GM10266 (cell line): ENCODE measurements at regions not wholly inside any gene's neighbourhood (a gene's known extent, or its start where the extent isn't known, plus 50 kb on each side); places are given as distances from the start of the nearest gene placed in this dataset.

Source experiments
- DNase-seq: peaks from one replicate; pipeline ENCODE4 v3.0.0; 2012; ENCODE audit errors: extremely low spot score
- TF ChIP-seq, protein P1 (sequence below): IDR thresholded peaks from 2 replicates; pipeline ENCODE4 v1.5.1; 2012; ENCODE audit warnings: mild to moderate bottlenecking, low read depth; ENCODE audit not compliant: control insufficient read depth, insufficient read depth; ENCODE audit errors: missing control alignments

DNA sequence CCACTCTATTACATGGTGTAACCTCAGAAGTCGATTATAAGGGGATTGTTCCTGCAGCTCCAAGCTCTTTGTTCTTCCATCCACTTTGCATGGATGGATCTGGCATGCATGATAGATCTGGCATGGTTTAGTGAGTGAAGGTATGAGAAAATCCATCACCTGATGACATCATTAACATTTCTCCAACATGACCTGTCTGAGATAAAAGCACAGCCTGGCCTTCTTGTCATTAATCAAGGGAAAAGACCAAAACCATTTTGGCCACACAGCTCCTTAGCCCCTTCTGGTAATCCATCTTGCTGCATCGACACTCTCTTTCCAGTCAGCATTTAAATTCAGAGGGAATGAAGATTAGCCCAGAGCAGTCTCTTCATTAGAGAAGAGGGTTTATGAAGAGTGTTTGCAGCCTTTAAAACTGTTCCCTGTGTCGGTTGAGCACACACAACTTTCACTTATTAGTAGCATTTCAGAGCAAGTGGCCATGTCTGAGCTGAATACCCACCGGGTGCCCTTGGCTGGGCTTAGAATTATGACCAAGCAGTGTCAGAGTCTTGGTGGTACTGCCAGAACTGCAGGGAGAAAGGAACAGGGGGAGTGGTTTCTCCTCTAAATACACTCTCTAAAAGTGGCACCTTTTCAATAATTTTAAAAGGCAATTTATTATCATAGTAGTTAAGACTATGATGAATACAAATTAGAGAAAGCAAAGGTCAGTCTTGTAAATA, 246.0 kb downstream of the HAPSTR1 start:
- TF ChIP-seq, protein P1, sequence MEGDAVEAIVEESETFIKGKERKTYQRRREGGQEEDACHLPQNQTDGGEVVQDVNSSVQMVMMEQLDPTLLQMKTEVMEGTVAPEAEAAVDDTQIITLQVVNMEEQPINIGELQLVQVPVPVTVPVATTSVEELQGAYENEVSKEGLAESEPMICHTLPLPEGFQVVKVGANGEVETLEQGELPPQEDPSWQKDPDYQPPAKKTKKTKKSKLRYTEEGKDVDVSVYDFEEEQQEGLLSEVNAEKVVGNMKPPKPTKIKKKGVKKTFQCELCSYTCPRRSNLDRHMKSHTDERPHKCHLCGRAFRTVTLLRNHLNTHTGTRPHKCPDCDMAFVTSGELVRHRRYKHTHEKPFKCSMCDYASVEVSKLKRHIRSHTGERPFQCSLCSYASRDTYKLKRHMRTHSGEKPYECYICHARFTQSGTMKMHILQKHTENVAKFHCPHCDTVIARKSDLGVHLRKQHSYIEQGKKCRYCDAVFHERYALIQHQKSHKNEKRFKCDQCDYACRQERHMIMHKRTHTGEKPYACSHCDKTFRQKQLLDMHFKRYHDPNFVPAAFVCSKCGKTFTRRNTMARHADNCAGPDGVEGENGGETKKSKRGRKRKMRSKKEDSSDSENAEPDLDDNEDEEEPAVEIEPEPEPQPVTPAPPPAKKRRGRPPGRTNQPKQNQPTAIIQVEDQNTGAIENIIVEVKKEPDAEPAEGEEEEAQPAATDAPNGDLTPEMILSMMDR = no peak

DNA sequence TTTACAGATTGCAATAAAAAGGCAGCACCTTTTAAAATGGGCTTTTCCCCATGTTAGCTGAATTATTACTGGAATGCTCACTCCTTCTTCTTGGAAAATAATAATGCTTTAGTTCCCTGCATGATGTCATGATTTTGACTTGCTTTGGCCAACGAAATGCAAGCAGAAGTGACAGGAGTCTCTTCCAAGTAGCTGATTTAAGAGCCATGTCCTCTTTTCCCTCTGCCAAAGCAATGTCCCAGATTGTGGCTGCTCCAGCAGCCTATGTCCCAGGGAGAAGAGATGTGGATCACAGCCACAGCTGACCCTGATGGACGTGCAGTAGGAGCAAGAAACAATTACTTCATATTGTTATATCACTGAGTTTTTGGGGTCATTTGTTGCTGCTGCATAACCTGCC, 246.6 kb downstream of the HAPSTR1 start:
- DNase-seq = no peak

More for the DNA sequence above, 246.0 kb downstream of the HAPSTR1 start:
- DNase-seq = no peak

DNA sequence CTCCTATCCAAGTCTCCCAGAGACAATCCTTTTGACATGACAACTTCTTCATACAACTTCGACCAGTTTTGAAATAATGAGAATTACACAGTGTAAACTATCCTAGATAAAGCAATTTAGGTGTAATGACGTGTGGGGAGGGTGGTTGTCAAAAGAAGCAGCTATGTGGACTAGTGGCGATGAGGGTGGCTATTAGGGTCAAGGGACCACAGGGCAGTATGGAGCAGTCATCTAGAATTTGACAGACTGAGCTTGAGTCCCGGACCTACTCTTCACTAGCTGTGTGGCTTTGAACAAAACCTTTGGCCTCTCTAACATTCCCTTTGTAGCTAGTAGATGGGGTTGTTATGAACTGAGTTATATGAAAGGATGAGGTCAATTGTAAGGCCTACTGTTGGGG, 247.1 kb downstream of the HAPSTR1 start:
- DNase-seq = no peak
- TF ChIP-seq, protein P1 = no peak

More for the DNA sequence above, 246.6 kb downstream of the HAPSTR1 start:
- TF ChIP-seq, protein P1 = no peak

DNA sequence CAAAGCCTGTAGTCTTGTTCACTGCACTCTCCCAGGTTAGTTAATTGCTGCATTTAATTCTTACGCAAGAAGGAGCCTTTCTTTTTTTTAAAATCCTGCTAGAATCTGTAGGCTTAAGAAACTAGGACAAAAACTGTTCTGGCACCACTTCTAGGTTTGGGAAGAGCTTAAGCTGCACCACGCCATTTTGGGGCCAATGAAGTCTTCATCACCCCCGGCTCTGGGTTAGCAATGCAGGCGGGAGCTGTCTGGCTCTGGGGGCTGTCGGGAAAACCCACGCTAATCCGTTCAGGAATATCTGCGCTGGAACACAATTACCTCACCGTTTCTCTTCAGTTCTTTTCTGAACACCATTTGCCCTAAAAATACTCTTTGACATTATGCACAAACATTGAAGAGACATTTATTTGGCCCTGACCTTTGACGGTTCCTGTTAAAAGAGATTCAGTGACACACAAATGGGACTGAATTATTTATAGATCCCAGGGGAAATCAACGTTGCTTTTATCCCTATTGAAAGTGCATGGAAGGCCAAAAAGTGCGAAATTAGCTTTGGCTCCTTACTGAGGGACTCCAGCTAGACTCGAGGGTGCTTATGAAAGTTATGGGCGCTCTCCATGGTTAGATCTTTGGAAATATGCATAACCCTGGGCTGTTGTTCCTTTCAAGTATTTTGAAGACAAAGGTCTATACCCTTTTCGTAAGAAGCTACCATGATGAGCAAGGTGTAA, 249.2 kb downstream of the HAPSTR1 start:
- TF ChIP-seq, protein P1 = no peak
- no peak for DNase-seq

DNA sequence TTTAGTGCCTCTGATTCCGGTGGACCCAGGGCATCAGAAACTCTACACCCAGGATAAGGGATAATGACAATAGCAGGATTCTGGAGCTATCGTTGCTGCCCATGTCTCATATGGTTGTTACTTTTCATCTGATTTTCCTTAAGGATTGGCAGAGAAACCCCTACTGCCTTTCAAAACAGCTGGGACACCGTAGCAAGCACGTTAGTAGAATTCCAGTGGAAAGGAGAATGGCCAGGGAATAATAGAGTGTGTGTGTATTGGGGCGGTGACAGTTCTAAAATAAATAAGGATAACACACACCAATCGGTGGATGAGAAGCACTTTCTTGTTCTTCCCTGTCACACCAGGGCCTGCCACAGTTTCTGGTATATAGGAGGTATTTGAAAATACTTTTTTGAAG, 251.8 kb downstream of the HAPSTR1 start:
- TF ChIP-seq, protein P1 = no peak
- no peak for DNase-seq

DNA sequence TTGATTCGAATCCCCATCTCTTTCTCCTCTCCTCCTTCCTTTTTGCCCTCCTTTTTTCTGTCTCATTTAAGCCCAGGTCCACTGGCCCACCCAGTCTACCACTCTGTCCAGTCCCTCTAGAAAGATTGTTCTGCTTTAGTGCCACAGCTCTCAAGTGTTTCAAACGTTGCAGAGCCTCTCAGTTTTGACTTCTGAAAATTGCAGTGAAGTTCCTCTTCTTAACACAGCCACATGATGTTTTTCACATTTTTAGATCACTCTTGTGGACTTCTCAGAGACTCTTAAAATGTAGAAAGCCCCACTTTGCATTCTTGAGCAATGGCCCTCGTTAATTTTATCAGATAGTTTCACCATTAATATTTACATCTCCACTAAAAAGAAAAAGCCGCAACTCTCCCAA, 253.1 kb downstream of the HAPSTR1 start:
- DNase-seq = no peak
- TF ChIP-seq, protein P1 = no peak

DNA sequence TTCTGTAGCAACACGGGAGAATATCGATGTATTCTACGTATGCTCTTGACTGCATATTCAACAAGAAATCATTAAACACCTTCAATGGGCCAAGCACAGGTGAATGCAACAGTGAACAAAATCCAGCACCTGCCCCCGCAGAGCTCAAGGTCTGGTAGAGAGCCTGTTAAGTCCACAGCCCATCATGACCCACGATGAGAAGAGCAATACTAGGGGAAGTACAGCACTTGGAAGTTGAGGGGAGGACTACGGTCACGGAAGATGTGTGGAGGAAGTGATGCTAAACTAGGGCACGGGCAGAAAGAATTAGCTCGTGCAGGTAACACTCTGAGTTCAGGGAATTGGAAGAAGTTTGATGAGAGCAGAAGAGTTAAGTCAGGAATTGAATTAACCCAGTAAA, 253.6 kb downstream of the HAPSTR1 start:
- no peak for DNase-seq
- TF ChIP-seq, protein P1 = no peak
